HEK293T (cell line): ENCODE measurements at regions not wholly inside any gene's neighbourhood (a gene's known extent, or its start where the extent isn't known, plus 50 kb on each side); places are given as distances from the start of the nearest gene placed in this dataset.

ENCODE experiments used
- CTCF ChIA-PET: fragments of 350-600 bp; formaldehyde crosslinking; extraction: SDS; loops from one replicate; lab custom pipeline; 2021; ENCODE audit warnings: antibody characterized with exemption, inconsistent platforms; lab: Yijun Ruan, JAX
- POLR2A ChIA-PET: fragments of 350-600 bp; formaldehyde crosslinking; extraction: SDS; loops from one replicate; lab custom pipeline; 2020; ENCODE audit warnings: antibody characterized with exemption, inconsistent platforms; lab: Yijun Ruan, JAX
- DNase-seq: peaks from one replicate; pipeline ENCODE4 v3.0.0; 2012; ENCODE audit warnings: mixed read lengths; ENCODE audit errors: extremely low spot score
- ARNT ChIP-seq: fragments of 450-650 bp; IDR thresholded peaks from 2 replicates; pipeline ENCODE4 v1.6.1; 2017; ENCODE audit warnings: mild to moderate bottlenecking
- BHLHE40 ChIP-seq: fragments of 450-650 bp; IDR thresholded peaks from 2 replicates; pipeline ENCODE4 v1.6.1; 2016; ENCODE audit warnings: mild to moderate bottlenecking, moderate library complexity, borderline replicate concordance
- CTBP1 ChIP-seq: fragments of 450-650 bp; IDR thresholded peaks from 2 replicates; pipeline ENCODE4 v1.6.1; 2016; ENCODE audit warnings: borderline replicate concordance
- ELF4 ChIP-seq: fragments of 450-650 bp; IDR thresholded peaks from 2 replicates; pipeline ENCODE4 v1.6.1; 2017; ENCODE audit warnings: antibody characterized with exemption
- FOXA1 ChIP-seq: fragments of 450-650 bp; IDR thresholded peaks from 2 replicates; pipeline ENCODE4 v1.6.1; 2016; ENCODE audit warnings: mild to moderate bottlenecking
- FOXK2 ChIP-seq: fragments of 450-650 bp; IDR thresholded peaks from 2 replicates; pipeline ENCODE4 v1.6.1; 2016; ENCODE audit warnings: mild to moderate bottlenecking
- FOXM1 ChIP-seq: fragments of 450-650 bp; IDR thresholded peaks from 2 replicates; pipeline ENCODE4 v1.6.1; 2017; ENCODE audit warnings: mild to moderate bottlenecking, borderline replicate concordance
- HDGF ChIP-seq: fragments of 450-650 bp; IDR thresholded peaks from 2 replicates; pipeline ENCODE4 v1.6.1; 2017; ENCODE audit warnings: antibody characterized with exemption, borderline replicate concordance
- L3MBTL2 ChIP-seq: fragments of 450-650 bp; conservative IDR thresholded peaks from 2 replicates; pipeline ENCODE4 v1.6.1; 2016; ENCODE audit warnings: mild to moderate bottlenecking
- LEF1 ChIP-seq: fragments of 450-650 bp; IDR thresholded peaks from 2 replicates; pipeline ENCODE4 v1.6.1; 2017; ENCODE audit warnings: mild to moderate bottlenecking, borderline replicate concordance
- NFRKB ChIP-seq: fragments of 450-650 bp; IDR thresholded peaks from 2 replicates; pipeline ENCODE4 v1.6.1; 2016; ENCODE audit warnings: mild to moderate bottlenecking, moderate library complexity
- PKNOX1 ChIP-seq: fragments of 450-650 bp; IDR thresholded peaks from 2 replicates; pipeline ENCODE4 v1.6.1; 2016
- SP1 ChIP-seq: fragments of 450-650 bp; IDR thresholded peaks from 2 replicates; pipeline ENCODE4 v1.6.1; 2017
- SUZ12 ChIP-seq: fragments of 450-650 bp; IDR thresholded peaks from 2 replicates; pipeline ENCODE4 v1.6.1; 2016; ENCODE audit warnings: mild to moderate bottlenecking
- TARDBP ChIP-seq: fragments of 450-650 bp; IDR thresholded peaks from 2 replicates; pipeline ENCODE4 v1.6.1; 2016
- ZNF384 ChIP-seq: fragments of 450-650 bp; IDR thresholded peaks from 2 replicates; pipeline ENCODE4 v1.6.1; 2016

DNA sequence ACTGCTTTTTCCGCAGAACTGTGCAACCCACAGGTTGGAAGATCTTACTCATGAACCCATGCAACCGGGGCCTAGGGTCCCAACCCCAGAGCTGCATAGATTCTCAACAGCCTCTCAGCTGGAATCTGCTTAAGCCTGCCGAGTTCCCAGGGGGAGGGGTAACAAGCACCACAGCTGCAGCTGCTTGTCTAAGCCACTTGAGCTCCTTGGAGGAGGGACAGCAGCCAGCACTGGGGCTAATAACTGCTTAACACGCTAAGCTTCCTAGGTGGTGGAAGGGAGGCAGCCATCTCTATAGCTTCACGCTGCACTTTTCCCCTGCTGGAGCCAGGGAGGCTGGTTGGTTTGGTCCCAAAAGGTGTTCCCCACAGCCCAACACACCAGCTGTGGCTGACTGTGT is 311.6 kb downstream of the DSC3 start:
- CTCF ChIA-PET, result no interaction called here
- POLR2A ChIA-PET, result no interaction called here
- DNase-seq, result no peak
- TF ChIP-seq PKNOX1 (no peak), HDGF (no peak), BHLHE40 (no peak)

DNA sequence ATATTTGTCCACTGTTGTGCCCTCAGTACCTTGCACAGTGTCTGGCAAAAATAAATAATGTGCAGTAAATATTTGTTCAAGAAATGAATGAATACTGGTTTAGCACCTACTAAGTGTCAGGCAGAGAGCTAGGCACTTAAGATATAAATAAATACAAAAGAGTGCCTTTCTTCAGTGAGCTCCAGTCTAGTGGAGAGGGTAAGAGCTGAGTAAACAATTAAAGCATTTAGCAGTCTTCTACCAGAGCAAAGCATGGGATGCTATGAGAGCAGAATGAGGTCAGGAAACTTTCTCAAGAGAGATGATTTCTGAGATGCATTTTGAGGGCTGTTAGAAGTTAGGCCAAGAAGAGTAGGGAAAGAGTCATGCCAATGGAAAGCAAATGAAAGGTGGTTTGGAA is 314.7 kb downstream of the DSC3 start:
- TF ChIP-seq TARDBP, result no peak
- no peak for TF ChIP-seq FOXK2
- TF ChIP-seq ZNF384, result no peak
- no peak for TF ChIP-seq L3MBTL2
- TF ChIP-seq FOXA1, result no peak
- TF ChIP-seq SUZ12, result no peak
- TF ChIP-seq CTBP1, result no peak
- TF ChIP-seq SP1, result no peak
- no peak for TF ChIP-seq ARNT
- no peak for TF ChIP-seq NFRKB
- TF ChIP-seq ELF4, result no peak
- TF ChIP-seq PKNOX1, result no peak
- no peak for TF ChIP-seq HDGF
- TF ChIP-seq BHLHE40, result no peak
- TF ChIP-seq FOXM1, result no peak
- no peak for TF ChIP-seq LEF1
- ChIA-PET CTCF (no interaction called here), POLR2A (no interaction called here)
- DNase-seq, result no peak

GRCh38 chr18:30713299-30713698 is 329.2 kb downstream of the DSC3 start:
- CTCF ChIA-PET, result no interaction called here
- TF ChIP-seq HDGF (no peak), FOXK2 (no peak), NFRKB (no peak), BHLHE40 (no peak), ARNT (no peak), TARDBP (no peak), ELF4 (no peak), FOXM1 (no peak), SUZ12 (no peak)

GRCh38 chr18:30712383-30712782 is 330.2 kb downstream of the DSC3 start:
- ChIA-PET CTCF (no interaction called here), POLR2A (no interaction called here)
- DNase-seq, result no peak
- no peak for TF ChIP-seq ELF4
- no peak for TF ChIP-seq NFRKB
- no peak for TF ChIP-seq CTBP1
- TF ChIP-seq SUZ12, result no peak
- TF ChIP-seq HDGF, result no peak
- no peak for TF ChIP-seq TARDBP
- TF ChIP-seq ZNF384, result no peak
- TF ChIP-seq L3MBTL2, result no peak
- no peak for TF ChIP-seq FOXK2
- no peak for TF ChIP-seq LEF1
- no peak for TF ChIP-seq SP1
- TF ChIP-seq FOXM1, result no peak
- TF ChIP-seq BHLHE40, result no peak
- no peak for TF ChIP-seq FOXA1

More at GRCh38 chr18:30713299-30713698, 329.2 kb downstream of the DSC3 start:
- POLR2A ChIA-PET, result no interaction called here
- DNase-seq, result no peak

GRCh38 chr18:30709595-30709994 is 332.9 kb downstream of the DSC3 start:
- DNase-seq, result no peak
- no peak for TF ChIP-seq FOXK2
- POLR2A ChIA-PET, result no interaction called here
- CTCF ChIA-PET, result interaction anchor here (0.9 kb wide), 1 partner anchor 9 kb away, joined by 3 read pairs; no protein-coding TSS in a partner anchor

DNA sequence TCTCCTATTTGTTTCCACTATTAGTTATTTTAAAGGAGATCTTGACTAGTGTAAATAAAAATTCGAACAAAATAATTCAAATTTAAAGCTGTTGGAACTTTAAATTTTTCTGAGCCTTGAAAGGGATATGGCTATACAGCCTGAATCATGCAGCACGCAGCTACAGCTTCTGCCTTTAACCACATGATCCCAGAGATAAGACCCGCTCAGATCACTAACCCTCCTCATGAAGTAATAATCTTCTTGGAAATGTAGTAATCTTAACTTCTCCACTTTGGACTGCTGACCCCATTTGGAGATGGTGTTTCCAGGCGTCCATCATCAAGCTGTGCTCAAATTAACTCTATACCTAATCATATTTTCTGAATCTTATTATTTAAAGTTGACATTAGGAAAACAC is 336.6 kb downstream of the DSC3 start:
- CTCF ChIA-PET, result no interaction called here
- POLR2A ChIA-PET, result no interaction called here

More for the DNA sequence above, 336.6 kb downstream of the DSC3 start:
- TF ChIP-seq ZNF384 (no peak), FOXM1 (no peak), LEF1 (no peak), HDGF (no peak), SP1 (no peak), ELF4 (no peak), NFRKB (no peak), FOXK2 (no peak), SUZ12 (no peak), CTBP1 (no peak), TARDBP (no peak), ARNT (no peak), FOXA1 (no peak), PKNOX1 (no peak), L3MBTL2 (no peak), BHLHE40 (no peak)
- DNase-seq, result no peak
